ENCODE measurements at regions not wholly inside any gene's neighbourhood (a gene's known extent, or its start where the extent isn't known, plus 50 kb on each side); places are given as distances from the start of the nearest gene placed in this dataset.

DNA sequence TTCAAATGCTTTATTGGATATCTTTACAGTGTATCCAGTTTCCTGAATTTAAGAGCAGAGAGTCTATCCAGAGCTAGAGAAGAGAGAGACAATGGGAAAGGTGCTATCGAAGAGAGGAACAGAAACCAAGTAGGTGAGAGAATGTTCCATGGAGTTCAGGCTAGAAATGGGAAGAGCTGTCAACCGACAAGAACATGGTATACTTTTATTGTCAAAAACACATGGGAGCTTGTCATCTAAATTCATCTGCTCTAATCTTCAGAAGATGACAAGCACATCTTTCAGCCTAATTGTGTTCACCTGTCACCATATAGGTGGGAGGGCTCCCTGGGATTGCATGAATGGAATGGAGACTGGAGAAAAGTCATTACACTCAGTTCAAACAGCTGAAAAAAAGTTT, 690.4 kb upstream of the LRATD1 start:
- TF ChIP-seq, protein P1, sequence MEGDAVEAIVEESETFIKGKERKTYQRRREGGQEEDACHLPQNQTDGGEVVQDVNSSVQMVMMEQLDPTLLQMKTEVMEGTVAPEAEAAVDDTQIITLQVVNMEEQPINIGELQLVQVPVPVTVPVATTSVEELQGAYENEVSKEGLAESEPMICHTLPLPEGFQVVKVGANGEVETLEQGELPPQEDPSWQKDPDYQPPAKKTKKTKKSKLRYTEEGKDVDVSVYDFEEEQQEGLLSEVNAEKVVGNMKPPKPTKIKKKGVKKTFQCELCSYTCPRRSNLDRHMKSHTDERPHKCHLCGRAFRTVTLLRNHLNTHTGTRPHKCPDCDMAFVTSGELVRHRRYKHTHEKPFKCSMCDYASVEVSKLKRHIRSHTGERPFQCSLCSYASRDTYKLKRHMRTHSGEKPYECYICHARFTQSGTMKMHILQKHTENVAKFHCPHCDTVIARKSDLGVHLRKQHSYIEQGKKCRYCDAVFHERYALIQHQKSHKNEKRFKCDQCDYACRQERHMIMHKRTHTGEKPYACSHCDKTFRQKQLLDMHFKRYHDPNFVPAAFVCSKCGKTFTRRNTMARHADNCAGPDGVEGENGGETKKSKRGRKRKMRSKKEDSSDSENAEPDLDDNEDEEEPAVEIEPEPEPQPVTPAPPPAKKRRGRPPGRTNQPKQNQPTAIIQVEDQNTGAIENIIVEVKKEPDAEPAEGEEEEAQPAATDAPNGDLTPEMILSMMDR (IDR thresholded peaks at IDR 0.05), result no peak
- TF ChIP-seq, protein P2, sequence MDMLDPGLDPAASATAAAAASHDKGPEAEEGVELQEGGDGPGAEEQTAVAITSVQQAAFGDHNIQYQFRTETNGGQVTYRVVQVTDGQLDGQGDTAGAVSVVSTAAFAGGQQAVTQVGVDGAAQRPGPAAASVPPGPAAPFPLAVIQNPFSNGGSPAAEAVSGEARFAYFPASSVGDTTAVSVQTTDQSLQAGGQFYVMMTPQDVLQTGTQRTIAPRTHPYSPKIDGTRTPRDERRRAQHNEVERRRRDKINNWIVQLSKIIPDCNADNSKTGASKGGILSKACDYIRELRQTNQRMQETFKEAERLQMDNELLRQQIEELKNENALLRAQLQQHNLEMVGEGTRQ (CRISPR knock-in tag; IDR thresholded peaks at IDR 0.05), result no peak
- TF ChIP-seq, protein P3, sequence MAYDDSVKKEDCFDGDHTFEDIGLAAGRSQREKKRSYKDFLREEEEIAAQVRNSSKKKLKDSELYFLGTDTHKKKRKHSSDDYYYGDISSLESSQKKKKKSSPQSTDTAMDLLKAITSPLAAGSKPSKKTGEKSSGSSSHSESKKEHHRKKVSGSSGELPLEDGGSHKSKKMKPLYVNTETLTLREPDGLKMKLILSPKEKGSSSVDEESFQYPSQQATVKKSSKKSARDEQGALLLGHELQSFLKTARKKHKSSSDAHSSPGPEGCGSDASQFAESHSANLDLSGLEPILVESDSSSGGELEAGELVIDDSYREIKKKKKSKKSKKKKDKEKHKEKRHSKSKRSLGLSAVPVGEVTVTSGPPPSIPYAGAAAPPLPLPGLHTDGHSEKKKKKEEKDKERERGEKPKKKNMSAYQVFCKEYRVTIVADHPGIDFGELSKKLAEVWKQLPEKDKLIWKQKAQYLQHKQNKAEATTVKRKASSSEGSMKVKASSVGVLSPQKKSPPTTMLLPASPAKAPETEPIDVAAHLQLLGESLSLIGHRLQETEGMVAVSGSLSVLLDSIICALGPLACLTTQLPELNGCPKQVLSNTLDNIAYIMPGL (CRISPR knock-in tag; IDR thresholded peaks at IDR 0.05), result no peak
- TF ChIP-seq ZNF423 (CRISPR knock-in tag; IDR thresholded peaks at IDR 0.05) (no peak), ZBTB21 (CRISPR knock-in tag; IDR thresholded peaks at IDR 0.05; ENCODE audit: borderline replicate concordance) (no peak), FOXK1 (CRISPR knock-in tag; IDR thresholded peaks at IDR 0.05) (no peak)

Data from WTC11 (cell line).